ENCODE measurements at regions not wholly inside any gene's neighbourhood (a gene's known extent, or its start where the extent isn't known, plus 50 kb on each side); places are given as distances from the start of the nearest gene placed in this dataset.

GRCh38 chr12:42663621-42664020 lies 74.1 kb upstream of the PRICKLE1 start:
- Mint-ChIP-seq H3K4me3 (no peak overlapping the region), H3K4me1 (no peaks in the 10 kb centered on the region), H3K27me3 (peaks cover 0 to 11% (median 4%) of the 10 kb centered on the region in 5 donors), H3K36me3 (no peaks in the 10 kb centered on the region), H3K9me3 (peaks cover 0 to 17% (median 7%) of the 10 kb centered on the region in 11 donors), H3K27ac (no peak overlapping the region)
- CTCF ChIA-PET: no interaction called here
- Histone ChIP-seq H3K27ac (ENCODE audit: low read depth, low read length) (no peak overlapping the region), H3K36me3 (ENCODE audit: control insufficient read depth in 2 of 3, insufficient read depth in 3 of 3, low read length in 3 of 3) (no peaks in the 10 kb centered on the region), H3K27me3 (ENCODE audit: control insufficient read depth in 2 of 2, insufficient read depth in 2 of 2, low read length in 2 of 2) (no peaks in the 10 kb centered on the region), H3K4me3 (ENCODE audit: low read length) (no peak overlapping the region), H3K9me3 (ENCODE audit: control insufficient read depth in 2 of 3, low read length in 3 of 3) (peaks cover 0 to 4% (median 0%) of the 10 kb centered on the region in 3 experiments), H3K4me1 (ENCODE audit: control insufficient read depth in 2 of 2, insufficient read depth in 2 of 2, low read length in 2 of 2) (no peaks in the 10 kb centered on the region)
- intact Hi-C loops (cut with micrococcal nuclease): no loop called here
- no peak for ATAC-seq
- no peak for DNase-seq
- POLR2A ChIA-PET: no interaction called here

GRCh38 chr12:42660968-42661937 lies 71.7 kb upstream of the PRICKLE1 start:
- Mint-ChIP-seq H3K4me1 (no peaks in the 10 kb centered on the region), H3K27me3 (peaks cover 0 to 11% (median 4%) of the 10 kb centered on the region in 5 donors), H3K36me3 (no peaks in the 10 kb centered on the region), H3K4me3 (no peak overlapping the region), H3K9me3 (peaks cover 0 to 17% (median 10%) of the 10 kb centered on the region in 11 donors), H3K27ac (no peak overlapping the region)
- CTCF ChIA-PET: no interaction called here
- no peak for ATAC-seq
- Histone ChIP-seq H3K27ac (ENCODE audit: low read depth, low read length) (no peak overlapping the region), H3K27me3 (ENCODE audit: control insufficient read depth in 2 of 2, insufficient read depth in 2 of 2, low read length in 2 of 2) (no peaks in the 10 kb centered on the region), H3K4me3 (ENCODE audit: low read length) (no peak overlapping the region), H3K36me3 (ENCODE audit: control insufficient read depth in 2 of 3, insufficient read depth in 3 of 3, low read length in 3 of 3) (no peaks in the 10 kb centered on the region), H3K9me3 (ENCODE audit: control insufficient read depth in 2 of 3, low read length in 3 of 3) (peaks cover 0 to 4% (median 0%) of the 10 kb centered on the region in 3 experiments), H3K4me1 (ENCODE audit: control insufficient read depth in 2 of 2, insufficient read depth in 2 of 2, low read length in 2 of 2) (no peaks in the 10 kb centered on the region)
- DNase-seq: no peak
- POLR2A ChIA-PET: no interaction called here
- intact Hi-C loops (cut with micrococcal nuclease): no loop called here

GRCh38 chr12:42660117-42660516 lies 70.6 kb upstream of the PRICKLE1 start:
- no peaks in the 10 kb centered on the region for H3K27me3 ChIP-seq (ENCODE audit: control insufficient read depth in 2 of 2, insufficient read depth in 2 of 2, low read length in 2 of 2)
- H3K27ac ChIP-seq (ENCODE audit: low read depth, low read length): no peak overlapping the region
- CTCF ChIA-PET: no interaction called here
- POLR2A ChIA-PET: no interaction called here
- peaks cover 0 to 4% (median 0%) of the 10 kb centered on the region in 3 experiments for H3K9me3 ChIP-seq (ENCODE audit: control insufficient read depth in 2 of 3, low read length in 3 of 3)
- H3K27me3 Mint-ChIP-seq: peaks cover 0 to 8% (median 1%) of the 10 kb centered on the region in 5 donors
- no peak overlapping the region for H3K4me3 Mint-ChIP-seq
- no peaks in the 10 kb centered on the region for H3K36me3 ChIP-seq (ENCODE audit: control insufficient read depth in 2 of 3, insufficient read depth in 3 of 3, low read length in 3 of 3)
- no peaks in the 10 kb centered on the region for H3K4me1 ChIP-seq (ENCODE audit: control insufficient read depth in 2 of 2, insufficient read depth in 2 of 2, low read length in 2 of 2)
- no peak overlapping the region for H3K4me3 ChIP-seq (ENCODE audit: low read length)
- DNase-seq: no peak
- H3K9me3 Mint-ChIP-seq: peaks cover 0 to 17% (median 9%) of the 10 kb centered on the region in 11 donors
- intact Hi-C loops (cut with micrococcal nuclease): no loop called here
- H3K27ac Mint-ChIP-seq: no peak overlapping the region
- no peak for ATAC-seq
- no peaks in the 10 kb centered on the region for H3K36me3 Mint-ChIP-seq
- no peaks in the 10 kb centered on the region for H3K4me1 Mint-ChIP-seq

- H3K36me3 ChIP-seq (ENCODE audit: control insufficient read depth in 2 of 3, insufficient read depth in 3 of 3, low read length in 3 of 3): no peaks in the 10 kb centered on the region
- H3K36me3 Mint-ChIP-seq: no peaks in the 10 kb centered on the region
- H3K4me3 Mint-ChIP-seq: no peak overlapping the region
- ChIA-PET CTCF (no interaction called here), POLR2A (no interaction called here)
- H3K9me3 Mint-ChIP-seq: peaks cover 0 to 11% (median 4%) of the 10 kb centered on the region in 11 donors
- no peak overlapping the region for H3K27ac Mint-ChIP-seq
- no peak for ATAC-seq
- H3K4me1 ChIP-seq (ENCODE audit: control insufficient read depth in 2 of 2, insufficient read depth in 2 of 2, low read length in 2 of 2): no peaks in the 10 kb centered on the region
- H3K4me1 Mint-ChIP-seq: peaks cover 0 to 1% (median 0%) of the 10 kb centered on the region in 7 donors
- no peak overlapping the region for H3K27ac ChIP-seq (ENCODE audit: low read depth, low read length)
- H3K9me3 ChIP-seq (ENCODE audit: control insufficient read depth in 2 of 3, low read length in 3 of 3): no peaks in the 10 kb centered on the region
- H3K4me3 ChIP-seq (ENCODE audit: low read length): no peak overlapping the region
- peaks cover 0 to 5% (median 0%) of the 10 kb centered on the region in 5 donors for H3K27me3 Mint-ChIP-seq
- no peak for DNase-seq
- intact Hi-C loops (cut with micrococcal nuclease): no loop called here
- H3K27me3 ChIP-seq (ENCODE audit: control insufficient read depth in 2 of 2, insufficient read depth in 2 of 2, low read length in 2 of 2): no peaks in the 10 kb centered on the region
Observed at GRCh38 chr12:42652048-42652447, 62.5 kb upstream of the PRICKLE1 start.

GRCh38 chr12:42648061-42648460 lies 58.5 kb upstream of the PRICKLE1 start:
- H3K27ac Mint-ChIP-seq: no peak overlapping the region
- CTCF ChIA-PET: no interaction called here
- no peak for DNase-seq
- no peak overlapping the region for H3K27ac ChIP-seq (ENCODE audit: low read depth, low read length)
- H3K27me3 ChIP-seq (ENCODE audit: control insufficient read depth in 2 of 2, insufficient read depth in 2 of 2, low read length in 2 of 2): no peaks in the 10 kb centered on the region
- peaks cover 0 to 1% (median 0%) of the 10 kb centered on the region in 7 donors for H3K4me1 Mint-ChIP-seq
- no peaks in the 10 kb centered on the region for H3K36me3 ChIP-seq (ENCODE audit: control insufficient read depth in 2 of 3, insufficient read depth in 3 of 3, low read length in 3 of 3)
- H3K4me3 ChIP-seq (ENCODE audit: low read length): no peak overlapping the region
- intact Hi-C loops (cut with micrococcal nuclease): no loop called here
- ATAC-seq: no peak
- POLR2A ChIA-PET: no interaction called here
- peaks cover 0 to 10% (median 2%) of the 10 kb centered on the region in 11 donors for H3K9me3 Mint-ChIP-seq
- H3K36me3 Mint-ChIP-seq: no peaks in the 10 kb centered on the region
- H3K9me3 ChIP-seq (ENCODE audit: control insufficient read depth in 2 of 3, low read length in 3 of 3): no peaks in the 10 kb centered on the region
- H3K27me3 Mint-ChIP-seq: peaks cover 0 to 8% (median 0%) of the 10 kb centered on the region in 5 donors
- no peak overlapping the region for H3K4me3 Mint-ChIP-seq
- H3K4me1 ChIP-seq (ENCODE audit: control insufficient read depth in 2 of 2, insufficient read depth in 2 of 2, low read length in 2 of 2): no peaks in the 10 kb centered on the region

GRCh38 chr12:42643881-42644579 lies 54.5 kb upstream of the PRICKLE1 start:
- no peak overlapping the region for H3K27ac ChIP-seq (ENCODE audit: low read depth, low read length)
- CTCF ChIA-PET: no interaction called here
- no peaks in the 10 kb centered on the region for H3K9me3 ChIP-seq (ENCODE audit: control insufficient read depth in 2 of 3, low read length in 3 of 3)
- peaks cover 0 to under 1% (median 0%) of the 10 kb centered on the region in 7 donors for H3K4me1 Mint-ChIP-seq
- peaks cover 0 to 5% (median 0%) of the 10 kb centered on the region in 11 donors for H3K9me3 Mint-ChIP-seq
- no peaks in the 10 kb centered on the region for H3K4me1 ChIP-seq (ENCODE audit: control insufficient read depth in 2 of 2, insufficient read depth in 2 of 2, low read length in 2 of 2)
- no peak for ATAC-seq
- peaks cover 0 to 15% (median 13%) of the 10 kb centered on the region in 5 donors for H3K27me3 Mint-ChIP-seq
- POLR2A ChIA-PET: no interaction called here
- H3K27ac Mint-ChIP-seq: no peak overlapping the region
- H3K4me3 Mint-ChIP-seq: no peak overlapping the region
- no peak overlapping the region for H3K4me3 ChIP-seq (ENCODE audit: low read length)
- intact Hi-C loops (cut with micrococcal nuclease): no loop called here
- no peaks in the 10 kb centered on the region for H3K36me3 Mint-ChIP-seq
- no peak for DNase-seq
- no peaks in the 10 kb centered on the region for H3K27me3 ChIP-seq (ENCODE audit: control insufficient read depth in 2 of 2, insufficient read depth in 2 of 2, low read length in 2 of 2)
- no peaks in the 10 kb centered on the region for H3K36me3 ChIP-seq (ENCODE audit: control insufficient read depth in 2 of 3, insufficient read depth in 3 of 3, low read length in 3 of 3)
